ENCODE measurements at regions not wholly inside any gene's neighbourhood (a gene's known extent, or its start where the extent isn't known, plus 50 kb on each side); places are given as distances from the start of the nearest gene placed in this dataset.
"Not testable (repeated sequence)": the region's sequence is repeated elsewhere in the genome, so short reads cannot be mapped to it uniquely, and the experiment has no call there.

DNA sequence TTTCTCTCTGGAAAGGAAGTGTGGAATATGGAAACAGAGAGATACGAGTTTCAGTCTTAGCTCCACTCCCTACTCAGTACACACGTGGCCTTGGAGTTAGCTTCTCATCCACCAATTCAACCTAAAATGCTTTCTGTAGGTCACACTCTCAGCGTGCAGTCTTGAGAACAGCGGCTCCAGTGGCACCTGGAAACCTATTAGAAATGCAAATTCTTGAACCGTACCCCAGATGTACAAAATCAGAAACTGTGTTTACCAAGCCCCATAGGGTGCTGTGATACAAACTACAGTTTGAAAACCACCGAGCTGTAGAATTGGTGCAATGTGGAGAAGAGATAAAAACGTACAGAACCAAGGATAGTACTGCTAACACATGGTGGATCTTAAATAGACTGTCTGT lies 91.1 kb upstream of the SP4 start:
- ChIA-PET POLR2A (no interaction called here), CTCF (no interaction called here)
- TF ChIP-seq, protein P1, sequence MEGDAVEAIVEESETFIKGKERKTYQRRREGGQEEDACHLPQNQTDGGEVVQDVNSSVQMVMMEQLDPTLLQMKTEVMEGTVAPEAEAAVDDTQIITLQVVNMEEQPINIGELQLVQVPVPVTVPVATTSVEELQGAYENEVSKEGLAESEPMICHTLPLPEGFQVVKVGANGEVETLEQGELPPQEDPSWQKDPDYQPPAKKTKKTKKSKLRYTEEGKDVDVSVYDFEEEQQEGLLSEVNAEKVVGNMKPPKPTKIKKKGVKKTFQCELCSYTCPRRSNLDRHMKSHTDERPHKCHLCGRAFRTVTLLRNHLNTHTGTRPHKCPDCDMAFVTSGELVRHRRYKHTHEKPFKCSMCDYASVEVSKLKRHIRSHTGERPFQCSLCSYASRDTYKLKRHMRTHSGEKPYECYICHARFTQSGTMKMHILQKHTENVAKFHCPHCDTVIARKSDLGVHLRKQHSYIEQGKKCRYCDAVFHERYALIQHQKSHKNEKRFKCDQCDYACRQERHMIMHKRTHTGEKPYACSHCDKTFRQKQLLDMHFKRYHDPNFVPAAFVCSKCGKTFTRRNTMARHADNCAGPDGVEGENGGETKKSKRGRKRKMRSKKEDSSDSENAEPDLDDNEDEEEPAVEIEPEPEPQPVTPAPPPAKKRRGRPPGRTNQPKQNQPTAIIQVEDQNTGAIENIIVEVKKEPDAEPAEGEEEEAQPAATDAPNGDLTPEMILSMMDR (IDR thresholded peaks at IDR 0.05; ENCODE audit: control extremely low read depth, extremely low read depth, low read depth, missing control alignments): no peak
- no peak for DNase-seq (ENCODE audit: extremely low spot score)

DNA sequence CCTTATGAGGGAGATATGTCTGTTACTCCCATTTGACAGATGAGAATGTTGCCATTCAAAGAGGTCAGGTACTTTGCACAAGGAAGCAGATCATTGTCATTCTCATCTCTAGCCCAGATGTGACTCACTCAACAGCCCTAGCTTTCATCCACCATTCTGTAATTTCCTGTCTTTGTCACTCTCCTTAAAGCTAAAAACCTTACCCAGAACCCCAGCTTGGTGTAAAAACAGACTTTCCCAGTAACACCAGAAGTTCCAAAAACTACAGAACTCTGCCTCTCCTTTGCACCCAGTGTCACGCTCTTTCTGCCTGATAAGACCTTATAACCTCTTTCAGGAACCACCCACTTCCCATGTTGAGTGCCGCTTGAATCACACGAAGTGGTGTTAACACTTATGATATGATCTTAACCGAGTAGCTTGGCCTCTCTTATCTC lies 89.1 kb upstream of the SP4 start:
- ChIA-PET POLR2A (interaction anchor here (0.9 kb wide), 1 partner anchor 58 kb away, joined by 3 read pairs; no protein-coding TSS in a partner anchor), CTCF (interaction anchor here (0.8 to 1.1 kb wide), 2 partner anchors 36 to 56 kb away, joined by 3 read pairs; no protein-coding TSS in a partner anchor)
- TF ChIP-seq, protein P1 (IDR thresholded peaks at IDR 0.05; ENCODE audit: control extremely low read depth, extremely low read depth, low read depth, missing control alignments): no peak
- no peak for DNase-seq (ENCODE audit: extremely low spot score)

- DNase-seq (ENCODE audit: extremely low spot score); POLR2A ChIA-PET: not testable (repeated sequence)
- CTCF ChIA-PET: interaction anchor here (0.8 to 2.9 kb wide), 5 partner anchors 11 to 61 kb away, joined by 3 to 7 read pairs (median 3); no protein-coding TSS in a partner anchor
Observed at GRCh38 chr7:21344900-21345299, 83.0 kb upstream of the SP4 start.

- TF ChIP-seq, protein P1 (IDR thresholded peaks at IDR 0.05; ENCODE audit: control extremely low read depth, extremely low read depth, low read depth, missing control alignments): no peak
- no peak for DNase-seq (ENCODE audit: extremely low spot score)
- CTCF ChIA-PET: interaction anchor here (0.8 to 2.9 kb wide), 7 partner anchors 11 to 72 kb away, joined by 3 to 7 read pairs (median 3); no protein-coding TSS in a partner anchor
- POLR2A ChIA-PET: no interaction called here
Observed at GRCh38 chr7:21345361-21345760, 82.5 kb upstream of the SP4 start.

GRCh38 chr7:21346297-21346696 lies 81.6 kb upstream of the SP4 start:
- CTCF ChIA-PET: interaction anchor here (1.0 to 2.9 kb wide), 5 partner anchors 9 to 73 kb away, joined by 3 to 7 read pairs (median 4); no protein-coding TSS in a partner anchor
- no peak for DNase-seq (ENCODE audit: extremely low spot score)
- TF ChIP-seq, protein P1 (IDR thresholded peaks at IDR 0.05; ENCODE audit: control extremely low read depth, extremely low read depth, low read depth, missing control alignments): no peak
- POLR2A ChIA-PET: no interaction called here

DNA sequence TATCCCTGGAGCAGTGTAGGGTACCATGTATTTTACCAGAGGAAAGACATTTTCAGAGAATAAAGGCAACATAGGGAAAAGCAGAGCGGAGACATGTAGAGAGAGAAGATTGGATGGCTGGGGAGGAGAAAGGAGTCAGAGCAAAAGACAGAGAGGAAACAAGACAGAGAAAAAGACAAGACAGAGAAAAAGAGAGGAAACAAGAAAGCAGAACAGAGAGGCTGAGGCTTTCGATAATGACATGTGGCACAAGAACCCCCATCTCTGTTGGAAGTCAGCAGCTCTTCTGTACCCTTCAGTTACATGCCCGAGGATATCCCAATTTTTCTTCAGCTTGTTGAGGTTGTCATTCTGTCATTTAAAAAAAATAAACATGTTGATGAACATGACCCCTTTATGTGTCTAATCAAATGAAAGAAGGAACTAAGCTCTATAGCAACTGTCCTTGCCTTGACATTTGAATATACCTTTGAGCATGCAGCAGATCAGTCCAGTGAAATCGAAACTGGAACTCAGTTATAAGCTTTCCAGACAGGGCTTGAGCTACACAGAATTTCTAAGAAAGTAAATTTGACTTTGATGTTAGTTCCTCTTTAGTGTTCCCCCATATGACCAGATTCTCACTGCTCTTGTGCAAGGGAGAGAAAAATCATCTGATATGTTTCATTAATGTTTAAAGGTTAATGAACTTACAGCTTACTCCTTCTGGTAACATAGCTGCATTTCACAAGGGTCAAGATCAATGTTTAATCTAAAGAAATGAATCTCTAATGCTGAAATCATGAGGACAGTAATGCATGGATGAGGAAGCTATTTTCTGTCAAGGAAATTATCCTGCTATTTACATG lies 75.1 kb upstream of the SP4 start:
- ChIA-PET POLR2A (interaction anchor here (1.2 kb wide), 2 partner anchors 74 to 75 kb away, joined by 3 to 5 read pairs; partner anchors contain the start of gene SP4), CTCF (interaction anchor here (0.8 to 1.4 kb wide), 6 partner anchors 10 to 102 kb away, joined by 3 to 5 read pairs (median 3); partner anchors contain the start of gene SP4)
- peak; percentile 66 for DNase-seq (ENCODE audit: extremely low spot score)
- TF ChIP-seq, protein P1 (IDR thresholded peaks at IDR 0.05; ENCODE audit: control extremely low read depth, extremely low read depth, low read depth, missing control alignments): no peak

- CTCF ChIA-PET: interaction anchor here (1.0 to 1.4 kb wide), 4 partner anchors 10 to 74 kb away, joined by 3 to 5 read pairs (median 3); partner anchors contain the start of gene SP4
Observed at GRCh38 chr7:21353388-21353780, 74.5 kb upstream of the SP4 start.

More at GRCh38 chr7:21353388-21353780, 74.5 kb upstream of the SP4 start:
- no peak for DNase-seq (ENCODE audit: extremely low spot score)
- TF ChIP-seq, protein P1 (IDR thresholded peaks at IDR 0.05; ENCODE audit: control extremely low read depth, extremely low read depth, low read depth, missing control alignments): no peak
- POLR2A ChIA-PET: interaction anchor here (0.7 to 1.2 kb wide), 3 partner anchors 37 to 75 kb away, joined by 3 to 5 read pairs (median 3); partner anchors contain the start of gene SP4
